IMR-90 (cell line): ENCODE measurements at regions not wholly inside any gene's neighbourhood (a gene's known extent, or its start where the extent isn't known, plus 50 kb on each side); places are given as distances from the start of the nearest gene placed in this dataset.

Experiments
- BHLHE40 ChIP-seq: fragments of 150-350 bp; IDR thresholded peaks from 2 replicates; pipeline ENCODE4 v1.6.1; 2016; ENCODE audit warnings: mild to moderate bottlenecking, low read depth, low read length
- CTCF ChIP-seq: conservative IDR thresholded peaks from 2 replicates; pipeline ENCODE4 v1.5.1; 2012; ENCODE audit warnings: mild to moderate bottlenecking, low read depth, low read length, improper control_type of control experiment
- ELK1 ChIP-seq: fragments of 150-350 bp; IDR thresholded peaks from 2 replicates; pipeline ENCODE4 v1.6.1; 2016; ENCODE audit warnings: low read depth, mild to moderate bottlenecking, low read length, moderate library complexity, borderline replicate concordance
- MAFK ChIP-seq: IDR thresholded peaks from 2 replicates; pipeline ENCODE4 v1.6.1; 2012; ENCODE audit warnings: low read depth, low read length, improper control_type of control experiment
- POLR2A ChIP-seq: IDR thresholded peaks from 2 replicates; pipeline ENCODE4 v1.6.1; 2012; ENCODE audit warnings: mild to moderate bottlenecking, low read depth, low read length
- RAD21 ChIP-seq: IDR thresholded peaks from 2 replicates; pipeline ENCODE4 v1.6.1; 2012; ENCODE audit warnings: low read length, improper control_type of control experiment
- RCOR1 ChIP-seq: IDR thresholded peaks from 2 replicates; pipeline ENCODE4 v1.6.1; 2012; ENCODE audit warnings: mild to moderate bottlenecking, low read length, improper control_type of control experiment; ENCODE audit not compliant: insufficient replicate concordance
- USF2 ChIP-seq: fragments of 150-350 bp; IDR thresholded peaks from 2 replicates; pipeline ENCODE4 v1.6.1; 2017; ENCODE audit warnings: mild to moderate bottlenecking, antibody characterized with exemption, low read length, low read depth

- TF ChIP-seq CTCF (no peak), MAFK (no peak), BHLHE40 (no peak), POLR2A (no peak), RCOR1 (no peak), RAD21 (no peak), ELK1 (no peak), USF2 (no peak)
Observed at GRCh38 chr2:57546478-57546877, 500.1 kb upstream of the VRK2 start.
